ENCODE measurements at regions not wholly inside any gene's neighbourhood (a gene's known extent, or its start where the extent isn't known, plus 50 kb on each side); places are given as distances from the start of the nearest gene placed in this dataset.
A peak's percentile ranks its signal among the peaks of the same experiment; 100 is the strongest.

DNA sequence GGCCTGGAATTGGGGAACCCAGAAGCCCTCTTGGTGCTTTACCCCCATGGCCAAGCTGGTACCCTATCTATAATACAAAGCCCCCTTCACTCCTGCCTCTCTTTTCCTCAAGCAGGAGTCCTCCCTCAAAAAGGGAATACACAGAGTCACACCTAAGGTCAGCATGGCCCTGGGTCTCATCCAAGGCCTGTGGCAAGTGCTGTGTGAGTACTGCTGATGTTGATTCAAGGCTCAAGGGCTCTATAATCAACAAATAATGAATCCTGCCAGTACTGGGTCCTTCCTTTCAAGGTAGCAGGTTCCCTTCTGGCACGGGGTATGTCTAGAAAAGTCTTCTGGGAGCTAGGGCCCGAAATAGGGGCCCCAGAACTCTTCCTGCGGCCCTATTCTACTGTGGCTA lies 187.3 kb downstream of the CYB561 start:
- peak in 1 of 2 experiments; percentile 78 for DNase-seq (ENCODE audit: low read depth in 1 of 2, low spot score in 1 of 2)
- TF ChIP-seq JUND (IDR thresholded peaks at IDR 0.05; ENCODE audit: low read depth): no peak
- in situ Hi-C loops (cut with HindIII; ENCODE audit: low pct_unique_long_range_greater_than_20kb, low sequenced_read_pairs): no loop called here

DNA sequence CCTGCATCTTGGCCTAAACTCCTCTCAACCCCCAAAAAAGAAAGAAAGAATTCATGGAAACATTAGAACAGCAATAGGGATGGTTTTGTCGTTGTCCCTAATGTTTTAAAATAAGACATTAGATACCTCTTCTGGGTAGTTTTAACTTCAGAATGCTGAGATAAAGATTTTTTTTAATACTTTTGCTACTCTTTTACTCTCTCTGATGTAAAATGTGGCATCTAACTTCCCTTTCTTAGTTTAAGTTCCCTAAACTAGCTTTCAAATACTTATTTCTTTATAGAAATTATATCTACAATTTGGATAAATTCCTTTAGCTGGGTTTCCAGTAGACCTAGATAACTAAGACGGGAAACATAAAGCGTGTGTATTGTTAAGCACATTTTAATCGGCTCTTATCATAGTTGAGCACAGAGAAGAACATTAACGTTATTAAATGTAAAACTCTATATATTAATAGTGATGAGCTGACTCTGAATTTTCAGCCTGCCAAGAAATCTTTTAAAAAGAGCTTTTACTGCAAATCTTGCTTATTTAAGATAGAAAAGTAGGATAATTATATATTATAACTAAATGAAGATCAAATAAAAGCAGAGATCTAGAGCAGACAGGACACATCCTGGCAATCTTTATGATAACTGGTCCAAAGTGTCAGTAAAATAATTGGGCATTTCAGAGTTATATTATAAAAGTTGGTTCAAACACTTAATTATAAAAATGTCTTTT lies 183.2 kb downstream of the CYB561 start:
- no peak for DNase-seq (ENCODE audit: low read depth in 1 of 2, low spot score in 1 of 2)
- TF ChIP-seq JUND (IDR thresholded peaks at IDR 0.05; ENCODE audit: low read depth): no peak
- in situ Hi-C loops (cut with HindIII; ENCODE audit: low pct_unique_long_range_greater_than_20kb, low sequenced_read_pairs): no loop called here

DNA sequence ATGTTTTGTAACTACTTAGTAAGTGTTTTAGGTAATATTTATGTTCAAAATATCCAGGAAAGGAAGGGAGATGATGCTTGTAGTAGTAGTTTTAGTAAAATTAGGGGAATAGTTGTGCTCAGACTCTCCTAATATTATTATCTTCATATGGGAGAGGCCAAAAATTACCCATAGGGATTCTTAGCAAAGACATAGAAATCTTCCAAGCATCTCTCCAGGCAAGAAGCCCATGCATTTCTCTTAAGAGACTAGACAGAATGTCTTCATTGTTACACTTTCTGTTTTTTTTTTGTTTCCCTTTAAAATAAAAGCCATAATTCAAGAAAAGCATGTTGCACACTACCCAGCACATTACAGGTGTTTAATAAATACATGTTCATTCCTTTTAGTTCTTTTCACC lies 180.6 kb downstream of the CYB561 start:
- TF ChIP-seq JUND (IDR thresholded peaks at IDR 0.05; ENCODE audit: low read depth): no peak
- in situ Hi-C loops (cut with HindIII; ENCODE audit: low pct_unique_long_range_greater_than_20kb, low sequenced_read_pairs): no loop called here
- DNase-seq (ENCODE audit: low read depth in 1 of 2, low spot score in 1 of 2): no peak

DNA sequence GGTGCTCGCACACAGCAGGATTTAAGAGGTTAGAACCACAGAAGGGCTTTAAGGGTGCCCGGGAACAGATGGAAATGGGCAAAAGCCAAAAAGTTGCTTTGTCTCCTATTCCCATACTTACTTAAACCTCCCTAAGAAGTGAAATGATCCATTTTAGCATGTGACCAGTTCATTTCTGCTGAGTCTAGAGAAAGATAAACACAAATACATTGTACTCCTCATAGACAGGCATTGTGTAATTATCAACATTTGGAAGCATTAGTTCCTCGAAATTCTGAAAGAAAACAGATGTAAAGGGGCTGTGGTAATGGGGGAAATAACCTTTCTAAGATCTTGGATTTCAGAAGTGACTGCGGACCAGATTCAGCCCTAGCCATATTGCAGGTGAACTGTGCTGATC lies 178.3 kb downstream of the CYB561 start:
- TF ChIP-seq JUND (IDR thresholded peaks at IDR 0.05; ENCODE audit: low read depth): no peak
- DNase-seq (ENCODE audit: low read depth in 1 of 2, low spot score in 1 of 2): no peak

DNA sequence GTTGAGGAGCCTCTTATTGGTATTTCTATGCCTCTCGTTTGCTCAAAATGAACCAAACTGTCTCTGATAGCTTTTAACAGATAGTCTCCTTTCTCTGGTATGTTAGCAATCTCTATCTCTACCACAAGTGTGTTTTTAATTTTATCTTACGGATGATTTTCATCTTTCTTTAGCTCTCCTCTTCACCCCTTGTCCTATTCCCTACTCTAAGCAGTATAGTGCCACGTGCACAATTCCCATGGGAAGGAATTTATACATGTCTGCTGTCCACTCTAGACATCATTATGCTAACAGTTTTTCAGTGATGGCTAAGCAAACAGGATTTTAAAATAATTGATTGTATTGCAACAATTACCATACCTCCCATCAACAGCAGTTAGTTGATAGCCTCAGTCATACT lies 177.3 kb downstream of the CYB561 start:
- in situ Hi-C loops (cut with HindIII; ENCODE audit: low pct_unique_long_range_greater_than_20kb, low sequenced_read_pairs): no loop called here
- no peak for DNase-seq (ENCODE audit: low read depth in 1 of 2, low spot score in 1 of 2)
- TF ChIP-seq JUND (IDR thresholded peaks at IDR 0.05; ENCODE audit: low read depth): no peak

More for the DNA sequence above, 178.3 kb downstream of the CYB561 start:
- in situ Hi-C loops (cut with HindIII; ENCODE audit: low pct_unique_long_range_greater_than_20kb, low sequenced_read_pairs): no loop called here

DNA sequence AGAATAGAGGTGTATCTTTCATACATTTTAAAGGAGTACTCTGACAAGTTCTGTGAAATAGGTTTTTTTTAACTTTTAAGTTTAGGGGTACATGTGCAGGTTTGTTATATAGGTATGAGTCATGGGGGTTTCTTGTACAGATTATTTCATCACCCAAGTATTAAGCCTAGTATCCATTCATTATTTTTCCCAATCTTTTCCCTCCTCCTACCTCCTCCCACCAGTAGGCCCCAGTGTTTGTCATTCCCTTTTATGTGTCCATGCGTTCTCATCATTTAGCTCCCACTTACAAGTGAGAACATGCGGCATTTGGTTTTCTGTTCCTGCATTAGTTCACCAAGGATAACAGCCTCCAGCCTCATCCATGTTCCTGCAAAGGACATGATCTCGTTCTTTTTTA lies 175.5 kb downstream of the CYB561 start:
- no peak for TF ChIP-seq JUND (IDR thresholded peaks at IDR 0.05; ENCODE audit: low read depth)
- in situ Hi-C loops (cut with HindIII; ENCODE audit: low pct_unique_long_range_greater_than_20kb, low sequenced_read_pairs): no loop called here

DNA sequence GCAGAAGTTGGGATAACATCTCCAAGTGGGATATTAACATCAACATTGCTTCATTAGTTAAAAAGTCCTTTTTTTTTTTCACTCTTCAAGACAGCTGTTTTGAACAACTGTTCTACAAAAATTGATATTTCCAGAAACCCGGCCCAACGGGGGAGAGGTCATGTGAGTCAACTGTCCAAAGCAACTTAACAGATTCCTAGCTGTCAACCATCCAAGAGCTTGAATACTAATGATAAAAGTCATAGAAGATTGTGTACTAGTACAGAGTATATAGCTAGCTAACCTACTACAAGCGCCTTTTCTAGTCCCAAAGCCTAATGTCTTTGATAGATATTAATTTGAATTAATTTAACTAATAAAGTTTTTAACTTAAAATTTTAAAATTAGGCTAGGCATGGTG lies 172.0 kb downstream of the CYB561 start:
- in situ Hi-C loops (cut with HindIII; ENCODE audit: low pct_unique_long_range_greater_than_20kb, low sequenced_read_pairs): no loop called here

More for the DNA sequence above, 175.5 kb downstream of the CYB561 start:
- no peak for DNase-seq (ENCODE audit: low read depth in 1 of 2, low spot score in 1 of 2)

DNA sequence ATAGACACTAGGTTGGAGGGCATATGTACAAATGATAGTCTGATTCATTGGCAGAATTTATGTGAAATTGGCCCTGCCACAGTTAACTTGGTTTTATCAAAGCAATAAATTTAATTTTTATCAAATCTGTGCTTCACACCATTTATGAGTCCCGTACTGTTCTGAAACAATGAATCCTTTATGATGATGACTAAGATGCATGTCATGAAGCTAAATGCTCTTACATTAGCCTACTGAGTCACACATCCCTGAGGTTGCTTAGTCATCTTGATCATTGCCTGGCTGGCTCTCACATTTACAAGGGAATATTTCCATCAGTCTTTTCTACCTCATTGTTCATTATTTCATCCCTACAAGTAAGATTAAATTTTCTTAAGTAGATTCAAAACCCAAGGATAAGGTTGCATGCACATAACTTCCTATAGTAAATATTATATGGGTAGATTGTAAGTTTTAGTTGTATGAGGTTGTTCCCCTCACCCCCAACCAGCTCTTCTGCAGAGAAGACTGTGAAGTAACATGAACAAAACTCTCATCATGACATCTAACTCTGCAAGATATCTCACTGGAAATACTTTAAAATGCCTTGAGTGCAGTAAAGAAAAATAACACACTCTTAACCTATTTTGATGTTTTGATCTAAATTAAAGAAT lies 170.7 kb downstream of the CYB561 start:
- DNase-seq (ENCODE audit: low read depth in 1 of 2, low spot score in 1 of 2): no peak
- in situ Hi-C loops (cut with HindIII; ENCODE audit: low pct_unique_long_range_greater_than_20kb, low sequenced_read_pairs): no loop called here
- TF ChIP-seq JUND (IDR thresholded peaks at IDR 0.05; ENCODE audit: low read depth): no peak

More for the DNA sequence above, 172.0 kb downstream of the CYB561 start:
- no peak for DNase-seq (ENCODE audit: low read depth in 1 of 2, low spot score in 1 of 2)
- no peak for TF ChIP-seq JUND (IDR thresholded peaks at IDR 0.05; ENCODE audit: low read depth)

DNA sequence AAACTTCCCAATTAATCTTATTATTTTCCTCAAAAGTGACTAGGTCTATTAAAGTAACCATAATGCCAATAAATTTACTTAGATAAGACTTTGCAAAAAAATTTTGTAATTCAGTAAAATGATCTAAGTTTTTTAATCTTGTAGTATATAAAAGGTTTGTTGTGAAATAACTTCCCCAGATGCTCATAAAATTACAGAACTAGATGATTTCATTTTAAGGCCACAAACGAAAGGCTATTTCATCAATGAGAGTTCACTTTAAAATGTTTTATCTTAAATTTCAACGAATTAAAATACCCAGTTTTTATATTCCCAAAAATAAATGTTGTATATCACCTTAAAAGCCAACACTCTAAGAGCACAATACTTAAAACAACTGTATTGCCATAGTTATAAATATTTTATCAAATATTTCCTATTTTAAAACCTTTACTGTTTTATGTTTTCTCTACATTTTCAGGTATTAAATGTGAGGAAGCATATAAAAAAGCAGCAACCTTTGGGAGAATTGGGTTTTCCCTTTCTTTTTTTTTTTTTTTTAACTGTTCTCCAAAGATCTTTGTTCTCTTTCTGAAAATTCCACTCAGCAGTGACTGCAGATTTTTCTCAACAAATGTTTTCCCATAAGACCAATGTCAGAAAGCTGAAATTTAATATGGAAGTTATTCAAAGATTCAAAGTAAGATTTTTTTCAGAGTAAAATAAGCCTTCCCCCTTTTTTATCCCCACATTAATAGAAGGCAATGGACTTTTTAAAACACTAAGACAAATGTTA lies 169.9 kb downstream of the CYB561 start:
- in situ Hi-C loops (cut with HindIII; ENCODE audit: low pct_unique_long_range_greater_than_20kb, low sequenced_read_pairs): no loop called here
- no peak for TF ChIP-seq JUND (IDR thresholded peaks at IDR 0.05; ENCODE audit: low read depth)

DNA sequence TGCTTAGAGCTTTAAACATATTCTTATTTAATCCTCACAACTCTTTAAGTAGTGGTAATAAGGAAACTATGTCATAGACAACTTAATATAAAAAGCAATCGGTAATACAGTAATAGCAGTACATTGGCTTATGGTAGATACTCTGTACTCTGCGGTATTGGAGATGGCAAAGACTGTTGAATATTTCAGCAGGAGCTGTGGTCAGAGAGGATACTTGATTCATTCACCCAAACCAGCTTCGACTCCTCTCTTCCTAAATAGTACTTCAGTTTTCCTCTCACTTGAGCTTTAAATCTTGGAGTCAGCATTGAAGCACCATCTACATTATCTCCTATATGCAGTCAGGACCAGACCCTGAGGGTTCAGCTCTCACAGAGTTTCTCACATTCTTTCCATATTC lies 169.3 kb downstream of the CYB561 start:
- in situ Hi-C loops (cut with HindIII; ENCODE audit: low pct_unique_long_range_greater_than_20kb, low sequenced_read_pairs): no loop called here
- no peak for DNase-seq (ENCODE audit: low read depth in 1 of 2, low spot score in 1 of 2)
- no peak for TF ChIP-seq JUND (IDR thresholded peaks at IDR 0.05; ENCODE audit: low read depth)

More for the DNA sequence above, 169.9 kb downstream of the CYB561 start:
- no peak for DNase-seq (ENCODE audit: low read depth in 1 of 2, low spot score in 1 of 2)

DNA sequence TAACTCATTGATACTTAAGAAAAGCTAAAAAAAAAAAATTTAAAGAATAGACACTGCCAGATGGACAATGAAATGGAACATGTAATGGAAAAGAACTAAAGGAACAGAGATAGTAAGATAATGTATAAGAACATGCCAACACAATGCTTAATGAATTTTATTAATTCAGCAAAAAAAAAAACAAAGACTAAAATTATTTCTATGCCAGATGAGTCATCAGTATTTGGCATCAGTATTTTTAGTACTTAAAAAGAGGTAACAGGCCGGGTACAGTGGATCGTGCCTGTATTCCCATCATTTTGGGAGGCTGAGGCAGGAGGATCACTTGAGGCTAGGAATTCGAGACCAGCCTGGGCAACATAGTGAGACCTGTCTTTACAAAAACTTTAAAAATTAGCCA lies 168.5 kb downstream of the CYB561 start:
- in situ Hi-C loops (cut with HindIII; ENCODE audit: low pct_unique_long_range_greater_than_20kb, low sequenced_read_pairs): no loop called here
- no peak for TF ChIP-seq JUND (IDR thresholded peaks at IDR 0.05; ENCODE audit: low read depth)
- no peak for DNase-seq (ENCODE audit: low read depth in 1 of 2, low spot score in 1 of 2)

DNA sequence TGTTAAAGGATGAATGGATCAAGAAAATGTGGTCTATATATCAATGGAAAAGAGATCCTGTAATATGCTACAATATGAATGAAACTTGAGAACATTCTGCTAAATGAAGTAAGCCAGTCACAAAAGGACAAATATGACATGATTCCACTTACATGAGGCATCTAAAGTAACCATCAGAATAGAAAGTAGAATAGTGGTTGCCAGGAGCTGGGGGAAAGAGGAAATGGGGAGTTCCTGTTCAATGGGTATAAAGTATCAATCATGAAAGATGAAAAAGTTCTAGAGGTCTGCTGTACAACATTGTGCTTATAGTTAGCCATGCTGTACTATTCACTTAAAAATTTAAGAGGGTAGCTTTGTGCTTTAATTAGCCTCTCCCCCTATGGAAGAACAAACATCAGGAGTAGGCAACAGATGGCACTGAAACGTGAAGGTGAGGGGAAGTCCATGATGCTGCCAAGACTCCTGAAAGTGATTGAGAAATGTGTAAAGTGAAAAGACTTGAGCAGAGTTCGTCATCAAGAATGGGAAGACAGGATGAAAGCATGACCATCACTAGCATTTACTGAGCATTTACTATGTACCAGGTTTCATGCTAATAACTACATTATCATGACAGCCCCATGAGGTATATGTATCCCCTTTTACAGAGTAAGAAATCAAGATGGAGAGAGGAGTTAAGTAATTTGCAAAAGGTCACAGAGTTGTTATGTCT lies 167.2 kb downstream of the CYB561 start:
- TF ChIP-seq JUND (IDR thresholded peaks at IDR 0.05; ENCODE audit: low read depth): no peak
- in situ Hi-C loops (cut with HindIII; ENCODE audit: low pct_unique_long_range_greater_than_20kb, low sequenced_read_pairs): no loop called here
- DNase-seq (ENCODE audit: low read depth in 1 of 2, low spot score in 1 of 2): no peak

Data from T47D (cell line).